VCaP (cell line): ENCODE measurements at regions not wholly inside any gene's neighbourhood (a gene's known extent, or its start where the extent isn't known, plus 50 kb on each side); places are given as distances from the start of the nearest gene placed in this dataset.

Experiments
- H3K27ac ChIP-seq: fragments of 450-650 bp; 2 replicates; pipeline ENCODE4 v1.5.1; 2017
- TF ChIP-seq, protein P1 (sequence below): fragments of 450-650 bp; conservative IDR thresholded peaks from 2 replicates; pipeline ENCODE4 v1.5.1; 2017; ENCODE audit warnings: mild to moderate bottlenecking, moderate library complexity

DNA sequence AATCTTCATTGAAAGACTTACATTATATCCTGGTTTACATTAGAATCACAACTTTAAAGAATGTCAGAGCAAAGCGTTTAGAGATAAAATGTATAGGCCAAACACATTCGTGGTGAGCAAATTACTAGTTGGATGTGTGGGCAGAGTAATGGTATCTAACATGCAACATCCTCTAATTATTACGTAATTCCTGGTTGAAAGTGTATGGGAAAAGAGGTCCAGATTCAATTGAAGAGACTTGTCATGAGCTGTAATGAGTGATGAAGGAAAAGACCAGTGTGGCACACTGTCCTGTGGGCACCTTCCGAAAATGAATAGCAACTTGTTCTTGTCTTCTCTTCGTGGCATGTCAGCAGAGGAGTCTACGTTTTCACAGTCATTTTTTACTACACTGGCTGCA lies 192.8 kb downstream of the LRIG3 start:
- no peak overlapping the region for H3K27ac ChIP-seq
- TF ChIP-seq, protein P1, sequence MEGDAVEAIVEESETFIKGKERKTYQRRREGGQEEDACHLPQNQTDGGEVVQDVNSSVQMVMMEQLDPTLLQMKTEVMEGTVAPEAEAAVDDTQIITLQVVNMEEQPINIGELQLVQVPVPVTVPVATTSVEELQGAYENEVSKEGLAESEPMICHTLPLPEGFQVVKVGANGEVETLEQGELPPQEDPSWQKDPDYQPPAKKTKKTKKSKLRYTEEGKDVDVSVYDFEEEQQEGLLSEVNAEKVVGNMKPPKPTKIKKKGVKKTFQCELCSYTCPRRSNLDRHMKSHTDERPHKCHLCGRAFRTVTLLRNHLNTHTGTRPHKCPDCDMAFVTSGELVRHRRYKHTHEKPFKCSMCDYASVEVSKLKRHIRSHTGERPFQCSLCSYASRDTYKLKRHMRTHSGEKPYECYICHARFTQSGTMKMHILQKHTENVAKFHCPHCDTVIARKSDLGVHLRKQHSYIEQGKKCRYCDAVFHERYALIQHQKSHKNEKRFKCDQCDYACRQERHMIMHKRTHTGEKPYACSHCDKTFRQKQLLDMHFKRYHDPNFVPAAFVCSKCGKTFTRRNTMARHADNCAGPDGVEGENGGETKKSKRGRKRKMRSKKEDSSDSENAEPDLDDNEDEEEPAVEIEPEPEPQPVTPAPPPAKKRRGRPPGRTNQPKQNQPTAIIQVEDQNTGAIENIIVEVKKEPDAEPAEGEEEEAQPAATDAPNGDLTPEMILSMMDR: no peak

DNA sequence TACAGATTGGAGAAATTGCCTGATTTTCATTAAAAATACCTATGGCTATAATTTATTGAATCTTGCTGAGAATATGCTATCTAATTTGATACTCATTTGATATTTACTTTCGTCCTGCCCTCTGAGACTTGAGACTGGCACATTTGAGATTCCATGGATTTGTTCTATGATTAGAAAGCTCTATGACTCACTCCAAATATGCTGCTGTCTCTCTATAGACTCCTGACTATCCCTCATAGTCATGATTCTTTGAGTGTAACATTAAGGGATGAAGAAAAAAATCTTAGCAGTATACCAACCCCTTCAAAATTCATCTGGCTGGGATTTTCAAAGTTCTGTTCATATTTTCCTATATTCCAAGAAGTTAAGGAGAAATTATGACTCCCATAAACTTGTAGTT lies 191.9 kb downstream of the LRIG3 start:
- TF ChIP-seq, protein P1: no peak

DNA sequence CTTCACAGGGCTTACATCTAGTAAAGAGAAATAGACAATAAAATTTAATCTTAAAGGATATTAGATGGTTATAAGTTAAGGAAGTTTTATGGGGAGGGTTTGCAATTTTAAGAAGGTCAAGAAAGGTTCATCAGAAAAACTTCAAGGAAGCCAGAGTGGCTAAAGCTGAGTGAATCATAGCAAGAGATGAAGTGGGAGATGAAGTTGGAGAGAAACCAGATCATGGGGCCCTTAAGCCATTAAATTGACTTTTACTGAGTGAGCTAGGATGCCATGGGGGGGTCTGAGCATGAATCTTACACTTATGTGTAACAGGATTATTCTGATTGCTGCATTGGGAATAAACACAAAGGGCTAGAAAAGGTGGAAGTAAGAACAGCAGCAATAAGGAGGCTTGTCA lies 189.2 kb downstream of the LRIG3 start:
- no peak overlapping the region for H3K27ac ChIP-seq

More for the DNA sequence above, 191.9 kb downstream of the LRIG3 start:
- H3K27ac ChIP-seq: no peak overlapping the region

DNA sequence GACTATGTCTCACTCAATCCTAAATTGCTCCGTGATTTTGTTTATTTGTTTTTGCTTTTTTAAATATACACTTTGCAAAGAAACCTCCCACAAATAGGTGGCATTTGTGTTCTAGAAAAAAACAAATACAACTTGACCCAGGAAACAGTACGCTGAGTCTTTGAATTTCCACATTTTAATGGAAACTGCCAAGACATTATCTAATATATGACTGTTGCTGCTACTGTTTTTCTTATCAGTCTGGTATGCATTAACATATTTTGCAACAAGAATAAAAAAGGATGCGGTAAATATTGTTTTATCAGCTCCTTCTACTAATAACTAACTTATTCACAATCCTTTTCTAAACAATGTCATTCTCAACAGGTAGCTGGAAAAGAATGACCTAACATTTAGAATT lies 187.4 kb downstream of the LRIG3 start:
- TF ChIP-seq, protein P1: no peak
- no peak overlapping the region for H3K27ac ChIP-seq

More for the DNA sequence above, 189.2 kb downstream of the LRIG3 start:
- TF ChIP-seq, protein P1: no peak

DNA sequence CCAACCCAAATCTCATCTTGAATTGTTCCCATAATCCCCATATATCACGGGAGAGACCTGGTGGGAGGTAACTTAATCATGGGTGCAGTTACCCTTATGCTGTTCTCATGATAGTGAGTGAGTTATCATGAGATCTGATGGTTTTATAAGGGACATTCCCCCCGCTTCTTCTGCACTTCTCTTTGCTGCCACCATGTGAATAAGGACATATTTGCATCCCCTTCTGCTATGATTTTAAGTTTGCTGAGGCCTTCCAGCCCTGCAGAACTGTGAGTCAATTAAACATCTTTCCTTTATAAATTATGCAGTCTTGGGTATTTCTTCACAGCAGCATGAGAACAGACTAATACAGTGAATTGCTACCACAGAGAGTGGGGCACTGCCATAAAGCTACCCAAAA lies 179.1 kb downstream of the LRIG3 start:
- TF ChIP-seq, protein P1: peak; percentile 55
- no peak overlapping the region for H3K27ac ChIP-seq

DNA sequence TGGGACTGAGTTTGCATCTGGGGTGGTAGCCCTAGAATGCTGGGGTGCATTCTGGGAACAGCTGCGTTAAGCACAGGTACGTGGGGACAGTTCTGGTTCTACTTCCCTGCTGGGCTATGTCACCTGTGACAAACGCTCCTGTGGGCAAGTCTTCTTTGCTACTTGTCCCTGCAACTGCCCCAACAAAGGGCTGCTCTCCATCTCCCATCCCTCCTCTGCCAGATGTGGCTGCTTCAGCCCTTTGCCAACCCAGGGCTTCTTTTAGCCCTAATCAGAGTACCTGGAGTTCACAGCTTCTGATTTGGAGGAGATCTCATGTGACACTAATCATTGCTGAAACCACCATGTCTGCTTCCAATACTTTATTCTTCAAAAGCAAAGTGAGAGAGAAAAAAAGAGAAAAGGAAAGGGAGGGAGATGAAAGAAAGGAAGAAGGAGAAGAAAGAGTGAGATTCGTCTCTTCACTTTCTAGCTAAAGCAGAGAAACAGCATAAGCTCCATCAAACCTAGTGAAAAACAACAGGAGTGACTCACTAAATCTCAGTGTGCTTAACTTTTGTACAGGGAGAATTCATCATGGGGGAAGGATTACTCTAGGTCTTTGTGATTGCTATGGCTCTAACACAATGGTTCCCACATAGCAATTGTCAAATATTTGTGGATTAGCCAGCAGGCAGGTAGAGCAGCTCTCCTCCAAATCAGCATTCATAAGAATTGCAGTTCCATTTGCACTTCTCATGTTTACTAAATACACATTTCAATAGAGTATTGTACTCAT lies 174.8 kb downstream of the LRIG3 start:
- TF ChIP-seq, protein P1: no peak
- peak overlapping the region; percentile 31 for H3K27ac ChIP-seq

DNA sequence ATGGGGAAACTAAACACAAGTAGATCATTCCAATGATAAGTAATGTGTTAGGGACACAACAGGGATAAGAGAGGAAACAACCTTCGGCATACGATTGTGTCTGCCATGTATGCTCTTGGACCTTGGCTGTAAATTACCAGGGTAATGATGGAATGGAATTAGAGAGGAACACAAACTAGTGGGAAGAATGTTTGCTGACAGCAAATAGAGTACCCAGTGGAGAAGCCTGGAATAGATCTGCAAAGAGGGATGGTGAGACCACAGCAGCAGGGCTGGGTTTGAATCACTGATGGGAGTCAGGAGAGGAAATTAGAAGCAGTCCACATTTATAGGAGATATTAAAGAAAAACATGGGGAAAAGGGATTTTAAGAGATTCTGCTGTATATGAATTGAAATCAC lies 172.8 kb downstream of the LRIG3 start:
- H3K27ac ChIP-seq: peak overlapping the region; percentile 31; the same call in 1 of the 2 replicates
- TF ChIP-seq, protein P1: no peak
